Smooth muscle cell of the brain vasculature (primary cell): ENCODE measurements at regions not wholly inside any gene's neighbourhood (a gene's known extent, or its start where the extent isn't known, plus 50 kb on each side); places are given as distances from the start of the nearest gene placed in this dataset.

ENCODE experiments used
- DNase-seq: peaks from one replicate; pipeline ENCODE4 v3.0.0-alpha.2; 2012; ENCODE audit warnings: low read depth, low spot score

GRCh38 chr10:94085766-94086437 lies 92.2 kb downstream of the PLCE1 start:
- no peak for DNase-seq

GRCh38 chr10:94088926-94089381 lies 95.2 kb downstream of the PLCE1 start:
- no peak for DNase-seq

- DNase-seq: no peak
Measured at GRCh38 chr10:94091649-94092048, 97.9 kb downstream of the PLCE1 start.

GRCh38 chr10:94092848-94093247 lies 99.1 kb downstream of the PLCE1 start:
- DNase-seq: no peak

DNA sequence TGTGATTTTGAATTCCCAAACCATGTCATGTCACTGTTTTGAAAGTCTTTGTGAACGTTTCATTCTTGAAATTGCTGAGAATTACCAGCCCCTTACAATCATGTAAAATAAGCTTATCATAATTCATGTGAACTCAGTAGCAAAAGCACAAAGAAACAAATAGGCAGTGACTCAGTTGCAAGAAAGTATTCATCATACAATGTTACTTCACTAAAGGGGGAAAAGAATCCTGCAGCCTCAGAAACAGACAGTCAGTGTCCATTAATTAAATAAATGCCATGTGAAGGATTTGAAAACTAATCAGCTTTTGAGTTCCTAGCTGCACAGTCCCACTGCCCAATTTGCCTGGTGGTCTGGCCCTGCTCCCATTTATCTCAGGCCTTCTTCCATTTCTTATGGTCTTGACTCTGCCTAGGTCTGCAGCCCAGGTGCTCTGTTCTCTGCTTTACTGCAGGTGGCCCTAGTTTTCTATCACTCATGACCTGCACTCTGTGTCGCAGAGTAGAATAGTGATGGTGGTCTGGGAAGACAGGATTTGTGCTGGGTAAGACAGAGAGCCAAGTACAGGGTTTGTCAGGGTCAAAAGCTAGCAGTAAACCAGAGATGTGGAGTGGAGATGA lies 99.7 kb downstream of the PLCE1 start:
- DNase-seq: no peak

- DNase-seq: no peak
Measured at GRCh38 chr10:94094540-94094939, 100.8 kb downstream of the PLCE1 start.

DNA sequence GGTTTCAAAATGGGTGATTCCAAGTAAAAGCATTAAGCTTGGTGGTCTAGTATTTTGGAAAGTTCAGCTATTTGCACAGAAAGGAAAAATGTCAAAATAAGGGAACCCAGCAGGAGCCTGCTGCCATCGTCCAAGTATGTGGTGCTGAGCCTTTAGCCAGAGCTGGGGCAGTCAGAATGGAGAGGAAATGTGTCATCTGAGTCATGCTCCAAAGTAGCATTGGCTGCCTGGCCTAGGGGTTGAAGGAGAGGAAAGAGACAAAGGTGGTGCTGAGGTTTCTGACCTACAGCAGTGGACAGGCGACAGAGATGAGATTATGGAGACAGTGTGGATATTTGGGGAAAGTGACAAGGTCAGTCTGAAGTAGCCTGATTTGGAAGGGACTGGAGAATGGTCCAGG lies 103.9 kb downstream of the PLCE1 start:
- no peak for DNase-seq

GRCh38 chr10:94098896-94099295 lies 105.2 kb downstream of the PLCE1 start:
- DNase-seq: no peak

GRCh38 chr10:94101894-94102293 lies 108.2 kb downstream of the PLCE1 start:
- no peak for DNase-seq

GRCh38 chr10:94102436-94102835 lies 108.7 kb downstream of the PLCE1 start:
- DNase-seq: no peak

DNA sequence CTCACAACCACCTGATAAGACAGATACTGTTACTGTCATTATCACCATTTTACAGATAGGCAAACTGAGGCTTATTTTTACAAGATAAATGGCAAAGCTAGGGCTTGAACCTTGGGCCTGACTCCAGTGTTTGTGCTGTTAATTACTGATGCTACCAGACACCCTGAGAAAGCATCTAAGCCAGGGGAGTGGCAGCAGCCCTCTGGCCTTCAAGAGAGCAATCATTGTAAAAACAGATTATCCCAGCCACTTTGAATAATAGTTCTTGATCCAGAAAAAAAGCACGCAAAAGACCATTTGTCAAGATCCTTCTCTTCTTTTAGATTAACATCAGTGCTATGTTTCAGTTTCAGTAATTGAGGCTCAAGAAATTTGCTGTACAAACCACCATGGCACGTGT lies 109.5 kb downstream of the PLCE1 start:
- no peak for DNase-seq

GRCh38 chr10:94103801-94104221 lies 110.1 kb downstream of the PLCE1 start:
- no peak for DNase-seq

DNA sequence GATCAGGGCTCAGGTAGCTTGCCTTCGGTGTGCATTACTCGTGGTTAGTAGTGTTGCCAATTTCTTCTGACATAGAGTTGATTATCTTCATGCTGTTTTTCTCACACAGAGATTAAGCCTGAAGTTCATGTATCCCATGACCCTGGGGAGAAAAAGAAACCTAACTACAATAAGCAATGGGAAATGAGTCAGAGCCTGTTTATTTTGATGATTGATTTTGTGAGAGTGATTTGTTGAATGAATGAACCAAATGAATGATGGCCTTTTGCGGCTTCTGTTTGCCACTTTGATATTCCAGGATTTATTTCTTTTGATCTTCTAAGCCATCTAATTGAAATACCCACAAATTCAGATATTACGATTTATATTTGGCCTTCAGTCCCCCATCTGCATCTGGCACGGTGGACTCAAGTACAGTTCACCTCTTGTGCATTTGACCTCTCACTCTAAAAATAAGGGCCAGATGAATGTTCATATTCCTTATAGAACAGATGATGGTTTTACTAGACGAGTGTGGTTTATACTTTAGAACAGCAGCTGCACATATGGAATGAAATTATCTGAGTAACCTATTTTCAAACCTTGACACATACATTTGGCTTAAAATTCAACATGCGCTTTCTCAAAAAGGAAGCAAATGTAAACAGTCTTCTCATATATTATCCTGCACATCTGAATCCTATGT lies 110.7 kb downstream of the PLCE1 start:
- DNase-seq: no peak

GRCh38 chr10:94105226-94105625 lies 111.5 kb downstream of the PLCE1 start:
- DNase-seq: no peak

DNA sequence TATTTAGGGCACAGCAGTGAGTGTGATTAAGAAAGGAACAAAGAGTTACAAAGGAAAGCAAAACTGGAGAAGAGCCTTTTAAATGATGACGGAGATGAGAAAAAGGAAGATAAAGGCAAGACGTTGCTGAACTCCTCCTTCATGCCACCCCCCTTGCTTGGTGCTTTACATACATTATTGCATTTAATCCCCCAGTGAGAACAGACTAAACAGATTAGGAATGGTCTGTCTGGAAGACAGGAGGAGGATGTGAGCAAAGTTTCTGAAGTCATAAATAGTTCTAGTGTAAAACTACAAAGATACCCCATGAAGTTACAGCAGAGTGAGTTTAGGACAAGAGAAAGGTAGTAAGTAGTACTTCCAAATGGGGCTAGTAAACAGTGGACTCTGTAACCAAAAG lies 113.5 kb downstream of the PLCE1 start:
- DNase-seq: no peak

DNA sequence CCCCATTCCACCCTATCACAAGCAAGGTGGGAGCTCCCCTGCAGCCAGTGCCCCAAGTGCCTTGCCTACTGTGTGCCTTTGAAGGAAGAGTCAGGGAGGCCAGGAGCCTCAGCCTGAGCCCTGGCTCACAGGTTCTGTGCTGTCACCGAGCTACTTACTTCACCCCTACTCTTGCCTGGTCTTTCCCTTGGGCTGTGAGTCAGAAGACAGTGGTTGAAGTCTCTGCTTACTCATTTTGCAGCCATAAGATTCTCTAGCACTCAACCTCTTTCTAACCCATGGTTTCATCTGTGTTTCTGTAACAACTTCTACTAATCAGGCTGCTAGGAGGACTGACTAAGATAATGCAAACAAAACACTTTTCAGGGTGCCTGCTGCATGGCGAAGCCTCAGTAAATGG lies 114.5 kb downstream of the PLCE1 start:
- DNase-seq: no peak

- no peak for DNase-seq
Measured at GRCh38 chr10:94111367-94111766, 117.6 kb downstream of the PLCE1 start.

- no peak for DNase-seq
Measured at GRCh38 chr10:94112321-94112720, 118.6 kb downstream of the PLCE1 start.

DNA sequence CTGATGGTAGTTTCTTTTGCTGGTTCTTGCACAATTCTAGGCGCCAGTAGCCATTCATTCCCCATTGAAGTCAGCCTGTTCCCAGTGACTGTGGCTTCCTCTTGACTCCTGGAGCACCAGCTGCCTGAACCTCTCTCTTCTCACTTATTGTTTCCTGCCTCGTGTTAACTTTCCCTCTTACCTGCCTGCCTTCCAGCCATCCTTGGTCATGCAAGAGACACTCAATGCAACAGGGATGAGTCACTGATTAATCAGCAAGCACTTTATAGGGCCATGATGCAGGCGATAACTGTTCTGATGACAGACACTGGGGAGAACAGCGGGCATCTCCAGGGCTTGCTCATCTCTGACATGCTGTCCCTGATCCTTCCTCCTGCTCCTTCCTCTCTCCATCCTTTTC lies 122.0 kb downstream of the PLCE1 start:
- DNase-seq: no peak

- DNase-seq: no peak
Measured at GRCh38 chr10:94116848-94117247, 123.1 kb downstream of the PLCE1 start.

DNA sequence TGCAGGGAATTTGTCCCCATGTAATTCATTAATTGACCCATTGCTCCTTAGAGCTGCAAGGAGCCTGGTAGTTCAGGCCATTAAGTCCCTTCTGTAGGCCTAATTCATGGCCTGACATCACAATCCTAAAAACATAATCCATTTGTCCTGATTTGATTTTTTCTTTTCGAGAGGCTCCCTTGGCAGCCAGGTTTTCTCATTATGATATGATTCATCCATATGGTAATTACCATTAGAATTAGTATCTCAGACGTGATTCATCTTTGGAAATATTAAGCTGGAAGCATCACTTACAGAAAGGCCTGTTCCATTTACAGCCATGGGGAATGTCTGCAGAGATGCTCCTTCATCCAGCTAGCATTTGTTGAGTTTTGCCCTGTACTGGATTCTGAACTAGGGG lies 128.5 kb downstream of the PLCE1 start:
- DNase-seq: no peak

DNA sequence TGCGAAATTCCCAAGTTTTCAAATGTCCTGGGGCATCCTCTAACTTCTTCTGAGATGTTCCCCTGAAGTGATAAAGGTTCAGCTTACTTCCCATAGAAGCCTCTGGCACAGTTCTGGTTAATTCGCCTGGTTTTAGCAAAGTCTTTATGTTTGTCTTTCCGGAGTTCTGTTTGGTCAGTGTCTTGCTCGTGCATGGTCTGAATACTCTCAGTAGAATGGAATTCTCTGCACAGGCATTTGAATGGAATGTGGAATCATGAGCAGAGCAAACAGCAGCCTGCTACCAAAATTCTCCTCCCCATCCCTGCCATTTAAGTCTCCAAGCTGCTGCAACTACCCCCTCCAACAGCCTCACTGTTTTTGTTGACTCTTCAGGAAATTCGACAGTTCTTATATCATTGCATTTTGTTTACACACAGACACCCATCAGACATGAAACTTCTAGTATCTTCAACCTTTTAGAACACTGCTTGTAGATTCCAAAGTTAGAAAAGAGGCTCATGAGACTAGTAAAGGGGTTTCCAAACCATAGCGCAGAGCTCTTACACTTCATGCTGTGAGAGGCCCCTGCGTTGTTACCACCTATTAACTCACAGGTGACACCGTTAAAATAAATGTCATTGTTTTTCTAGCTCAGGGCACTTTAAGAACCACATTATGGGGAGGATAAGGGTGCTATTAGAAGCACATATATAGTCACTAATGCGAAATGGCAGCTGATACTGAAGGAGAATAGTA lies 129.7 kb downstream of the PLCE1 start:
- DNase-seq: no peak
